Adrenal gland (tissue), 9 donors: ENCODE measurements at regions not wholly inside any gene's neighbourhood (a gene's known extent, or its start where the extent isn't known, plus 50 kb on each side); places are given as distances from the start of the nearest gene placed in this dataset.
"Not testable (repeated sequence)": the region's sequence is repeated elsewhere in the genome, so short reads cannot be mapped to it uniquely, and the experiment has no call there.

Experiments
- DNase-seq, 7 donors: peaks; one replicate each; pipeline ENCODE4 v3.0.0-alpha.2; 2019 to 2020
- H3K27ac ChIP-seq, 5 donors: fragments of 200-600 bp; sonication (generic) in 4 of 5; 1 replicate in 3 of 5; 2 replicates in 2 of 5; pipeline versions ENCODE4 v1.5.1 to v1.8.0; 2016 to 2020; ENCODE audit warnings: mild to moderate bottlenecking in 1 of 5
- H3K27me3 ChIP-seq: fragments of 200-600 bp; 2 replicates; pipeline ENCODE4 v1.8.0; 2021
- H3K36me3 ChIP-seq, 2 donors: fragments of 200-600 bp; replicated peaks in 1 of 2; 1 replicate in 1 of 2; 2 replicates in 1 of 2; pipeline versions ENCODE4 v1.5.1 to v1.8.0; 2018 to 2022
- H3K4me1 ChIP-seq, 2 donors: fragments of 200-600 bp; replicated peaks in 1 of 2; 1 replicate in 1 of 2; 2 replicates in 1 of 2; pipeline versions ENCODE4 v1.5.1 to v1.8.0; 2018 to 2021
- H3K4me3 ChIP-seq, 4 donors: fragments of 200-600 bp; sonication (generic) in 3 of 4; one replicate each; pipeline ENCODE4 v1.5.1; 2016 to 2018
- H3K9me3 ChIP-seq, 3 donors: fragments of 200-600 bp; sonication (generic) in 1 of 3; replicated peaks in 1 of 3; 1 replicate in 2 of 3; 2 replicates in 1 of 3; pipeline versions ENCODE4 v1.5.1 to v1.8.0; 2016 to 2021
- WGBS, 4 donors: extraction: QIAGEN DNeasy Blood & Tissue Kit in 2 of 4; methylation state at CpG; one replicate each; pipeline versions ENCODE4 v1.1.5 to v1.1.7; 2013 to 2017; 5-methylcytosine and 5-hydroxymethylcytosine counted together
- intact Hi-C, 2 donors: fragments of 100-400 bp; cut with DNase I; formaldehyde crosslinking; loops; one replicate each; pipeline versions ENCODE4 v1.14.1 to v1.15.0; 2022 to 2023
- donor health status: healthy with polysubstance abuse.
- donor health status: Bipolar disorder and iron deficiency.
- donor health status: DM: yes; HTN: yes; CAD: no.
- donor health status: DM: no; HTN: no; CAD: no.
- donor health status: DM: no; HTN: no; CAD: no.

DNA sequence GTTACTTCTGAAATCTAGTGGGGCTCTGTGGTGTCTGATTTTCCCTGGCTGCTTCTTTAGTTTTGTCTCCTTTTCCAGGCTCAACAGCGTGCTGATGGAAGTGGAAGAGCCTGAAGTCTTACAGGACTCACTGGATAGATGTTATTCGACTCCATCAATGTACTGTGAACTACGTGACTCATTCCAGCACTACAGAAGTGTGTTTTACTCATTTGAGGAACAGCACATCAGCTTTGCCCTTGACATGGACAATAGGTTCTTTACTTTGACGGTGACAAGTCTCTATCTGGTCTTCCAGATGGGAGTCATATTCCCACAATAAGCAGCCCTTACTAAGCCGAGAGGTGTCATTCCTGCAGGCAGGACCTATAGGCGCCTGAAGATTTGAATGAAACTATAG, 51.1 kb downstream of the NBPF8 start:
- H3K27ac ChIP-seq, H3K27me3 ChIP-seq, DNase-seq, H3K9me3 ChIP-seq, H3K4me3 ChIP-seq, intact Hi-C loops, H3K36me3 ChIP-seq, H3K4me1 ChIP-seq: not testable (repeated sequence)
- 91 to 95% (median 92%) methylated on average over 5 to 6 of the region's 6 CpGs for WGBS, 4 donors

DNA sequence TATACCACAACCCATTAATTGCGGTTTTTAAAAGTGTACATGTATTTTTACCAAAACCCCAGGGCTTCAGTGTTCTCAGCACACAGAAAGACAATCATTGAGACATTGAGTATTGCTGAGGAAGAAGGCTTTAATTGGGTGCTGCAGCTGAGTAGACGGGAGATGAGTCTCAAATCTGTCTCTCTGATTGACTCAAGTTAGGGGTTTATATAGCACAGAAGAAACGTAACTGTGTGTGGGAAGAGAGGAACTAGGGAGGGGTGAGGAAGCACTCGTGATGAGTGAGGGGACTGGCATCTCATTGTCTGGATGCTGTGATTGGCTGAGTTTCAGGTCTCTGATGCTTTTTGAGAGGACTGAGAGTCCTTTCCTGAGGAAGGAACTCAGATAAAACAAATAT, 62.8 kb downstream of the NBPF8 start:
- H3K27ac ChIP-seq, H3K4me3 ChIP-seq, H3K27me3 ChIP-seq, H3K4me1 ChIP-seq, H3K36me3 ChIP-seq, H3K9me3 ChIP-seq, intact Hi-C loops, DNase-seq: not testable (repeated sequence)
- WGBS, 4 donors, result 63 to 89% (median 82%) methylated on average over 3 to 4 of the region's 4 CpGs

DNA sequence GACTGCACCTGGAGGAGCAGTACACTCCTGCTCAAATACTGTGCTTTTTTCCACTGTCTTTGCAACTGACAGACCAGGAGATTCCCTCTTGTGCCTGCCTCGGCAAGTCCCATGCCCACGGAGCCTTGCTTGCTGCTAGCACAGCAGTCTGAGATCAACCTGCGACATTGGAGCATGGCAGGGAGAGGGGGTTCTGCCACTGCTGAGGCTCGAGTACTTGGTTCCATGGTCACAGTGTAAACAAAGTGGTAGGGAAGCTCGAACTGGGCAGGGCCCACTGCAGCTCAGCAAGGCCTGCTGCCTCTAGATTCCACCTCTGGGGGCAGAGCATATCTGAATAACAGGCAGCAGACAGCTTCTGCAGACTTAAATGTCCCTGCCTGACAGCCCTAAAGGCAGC, 63.6 kb downstream of the NBPF8 start:
- H3K36me3 ChIP-seq, DNase-seq, intact Hi-C loops, H3K4me3 ChIP-seq, H3K9me3 ChIP-seq, H3K27me3 ChIP-seq, H3K4me1 ChIP-seq, H3K27ac ChIP-seq: not testable (repeated sequence)
- WGBS, 4 donors, result 88 to 92% methylated on average over 3 to 5 of the region's 5 CpGs; no CpG with 5 or more reads in 2 of the 4 donors

DNA sequence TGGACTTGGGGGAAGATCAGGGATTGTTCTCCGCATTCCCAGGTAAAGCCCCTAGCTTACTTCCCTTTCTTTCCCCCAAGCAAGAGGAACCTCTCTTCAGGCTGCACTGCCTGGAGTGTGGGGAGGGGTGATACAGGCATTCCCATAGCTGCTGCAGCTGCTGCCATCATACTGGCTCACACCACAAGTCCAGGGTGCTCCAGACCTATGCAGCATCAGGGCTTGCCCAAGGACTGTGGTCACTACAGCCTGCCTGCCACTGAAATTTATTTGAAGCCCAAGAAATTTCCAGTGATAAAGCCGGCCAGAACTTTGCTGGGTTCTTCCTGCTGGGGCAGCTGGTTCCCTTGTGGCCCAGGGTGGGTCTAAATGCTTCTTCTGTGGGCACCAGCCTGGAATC, 72.7 kb downstream of the NBPF8 start:
- H3K4me3 ChIP-seq, intact Hi-C loops, H3K27ac ChIP-seq, DNase-seq, H3K27me3 ChIP-seq, H3K4me1 ChIP-seq, H3K9me3 ChIP-seq, H3K36me3 ChIP-seq: not testable (repeated sequence)
- whole genome bisulfite sequencing, 4 donors, result 80 to 100% methylated on average over 1 of the region's 2 CpGs; no CpG with 5 or more reads in 2 of the 4 donors

DNA sequence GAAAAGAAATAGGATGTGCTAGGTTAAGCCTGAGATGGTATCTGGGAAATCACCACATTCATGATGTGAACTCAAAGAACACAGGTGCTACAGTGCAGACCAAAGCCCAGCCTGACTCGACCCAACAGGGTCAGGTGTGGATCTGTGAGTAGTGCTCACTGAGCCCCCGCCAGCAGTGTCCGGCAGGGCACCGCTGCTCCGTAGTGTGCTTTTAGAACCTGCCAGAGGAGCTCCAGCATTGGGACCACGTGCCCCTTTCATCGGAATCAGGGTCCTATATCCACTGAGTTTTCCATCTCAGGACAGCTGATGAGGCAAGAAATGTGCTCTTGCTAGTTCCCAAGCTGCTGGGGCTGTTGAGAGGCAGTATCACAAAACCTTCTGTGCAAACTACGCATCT, 74.4 kb downstream of the NBPF8 start:
- H3K9me3 ChIP-seq, H3K36me3 ChIP-seq, H3K4me3 ChIP-seq, H3K27ac ChIP-seq, intact Hi-C loops, DNase-seq, H3K4me1 ChIP-seq, H3K27me3 ChIP-seq: not testable (repeated sequence)
- 96 to 100% (median 97%) methylated on average over 2 to 8 of the region's 8 CpGs for WGBS, 4 donors

DNA sequence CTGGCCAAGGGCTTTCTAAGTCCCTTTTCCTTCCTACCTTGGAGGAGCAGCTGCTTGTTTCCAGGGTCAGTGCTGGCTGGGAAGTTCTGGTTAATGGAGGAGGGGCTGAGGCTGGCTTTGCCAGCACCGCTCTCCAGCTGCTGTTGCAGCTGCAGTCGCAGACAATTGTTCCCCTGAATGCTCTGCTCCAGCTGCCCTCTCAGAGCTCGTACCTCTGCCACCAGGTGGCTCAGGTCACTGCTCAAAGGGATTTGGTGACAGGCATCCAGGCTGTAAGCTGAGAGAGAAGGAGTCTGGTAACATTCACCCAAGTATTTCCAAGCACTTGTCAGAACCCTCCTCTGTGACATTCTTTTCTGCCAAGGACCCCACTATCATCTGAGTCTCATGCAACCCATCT, 82.3 kb downstream of the NBPF8 start:
- DNase-seq, H3K4me1 ChIP-seq, H3K9me3 ChIP-seq, intact Hi-C loops, H3K4me3 ChIP-seq, H3K27me3 ChIP-seq, H3K36me3 ChIP-seq, H3K27ac ChIP-seq: not testable (repeated sequence)
- WGBS, 4 donors, result no CpG with 5 or more reads among the region's 3 CpGs

DNA sequence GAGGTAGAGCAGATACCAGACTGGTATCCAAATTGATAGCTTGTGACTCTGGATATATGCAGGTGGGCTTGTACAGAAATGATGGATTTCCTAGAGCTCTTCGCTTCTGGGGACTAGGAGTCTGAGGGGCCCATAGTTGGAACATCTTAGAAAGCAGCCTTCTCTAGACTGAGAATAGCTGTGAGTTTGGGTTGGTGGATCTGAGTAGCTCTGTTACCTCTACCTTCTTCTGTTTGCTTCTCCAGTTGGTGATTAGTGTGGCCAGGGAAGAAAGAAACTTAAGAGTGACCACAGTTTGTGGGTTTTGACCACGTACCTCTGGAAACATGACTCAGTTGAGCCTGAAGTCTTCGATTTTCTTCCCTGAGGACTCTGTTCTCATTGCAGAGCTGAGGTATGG, 88.4 kb downstream of the NBPF8 start:
- H3K27me3 ChIP-seq, H3K27ac ChIP-seq, H3K4me3 ChIP-seq, intact Hi-C loops, H3K36me3 ChIP-seq, H3K9me3 ChIP-seq, H3K4me1 ChIP-seq, DNase-seq: not testable (repeated sequence)
- WGBS, 4 donors, result 86 to 100% (median 93%) methylated on average over 1 to 2 of the region's 3 CpGs

DNA sequence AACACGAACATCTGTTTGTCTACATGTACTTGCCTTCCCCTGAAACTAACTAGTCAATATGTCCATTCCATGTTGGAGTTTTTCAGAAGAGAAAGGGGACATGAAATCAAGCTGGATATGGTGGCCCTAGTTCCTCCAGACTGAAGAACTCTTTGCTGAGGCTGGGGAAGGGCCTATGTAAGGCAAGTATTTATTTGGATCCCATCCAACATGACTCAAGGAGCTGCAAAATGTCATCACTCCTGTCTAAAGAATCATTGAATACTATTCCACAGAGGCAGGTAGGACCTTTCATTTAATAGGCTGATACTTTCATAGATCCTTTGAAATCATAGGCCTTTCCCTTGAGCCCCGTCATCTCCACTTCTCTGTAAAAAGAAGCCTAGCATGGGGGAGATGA, 91.5 kb downstream of the NBPF8 start:
- H3K27me3 ChIP-seq, H3K4me3 ChIP-seq, DNase-seq, H3K9me3 ChIP-seq, intact Hi-C loops, H3K36me3 ChIP-seq, H3K4me1 ChIP-seq, H3K27ac ChIP-seq: not testable (repeated sequence)
- 96 to 100% (median 96%) methylated on average over 1 to 2 of the region's 2 CpGs; no CpG with 5 or more reads in 1 of the 4 donors for WGBS, 4 donors

DNA sequence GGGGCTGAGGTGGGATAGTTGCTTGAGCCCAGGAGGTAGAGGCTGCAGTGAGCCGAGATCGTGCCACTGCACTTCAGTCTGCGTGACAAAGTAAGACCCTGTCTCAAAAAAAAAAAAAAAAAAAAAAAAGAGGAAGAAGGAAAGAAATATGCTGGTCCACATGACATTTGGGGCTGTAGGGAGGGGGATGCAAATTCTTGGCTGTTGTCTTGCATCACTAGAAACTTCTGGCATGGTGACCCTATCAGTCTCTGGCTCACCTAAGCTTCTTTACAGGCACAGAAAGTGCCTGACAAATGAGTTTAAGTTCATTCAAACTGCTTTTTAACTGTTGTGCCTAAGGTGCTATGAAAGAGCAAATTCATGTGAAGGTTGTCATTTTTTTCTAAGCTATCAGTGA, 93.5 kb downstream of the NBPF8 start:
- H3K4me3 ChIP-seq, H3K27me3 ChIP-seq, H3K9me3 ChIP-seq, intact Hi-C loops, H3K4me1 ChIP-seq, H3K27ac ChIP-seq, H3K36me3 ChIP-seq, DNase-seq: not testable (repeated sequence)
- WGBS, 4 donors, result 85% methylated on average over 3 of the region's 3 CpGs; no CpG with 5 or more reads in 2 of the 4 donors

DNA sequence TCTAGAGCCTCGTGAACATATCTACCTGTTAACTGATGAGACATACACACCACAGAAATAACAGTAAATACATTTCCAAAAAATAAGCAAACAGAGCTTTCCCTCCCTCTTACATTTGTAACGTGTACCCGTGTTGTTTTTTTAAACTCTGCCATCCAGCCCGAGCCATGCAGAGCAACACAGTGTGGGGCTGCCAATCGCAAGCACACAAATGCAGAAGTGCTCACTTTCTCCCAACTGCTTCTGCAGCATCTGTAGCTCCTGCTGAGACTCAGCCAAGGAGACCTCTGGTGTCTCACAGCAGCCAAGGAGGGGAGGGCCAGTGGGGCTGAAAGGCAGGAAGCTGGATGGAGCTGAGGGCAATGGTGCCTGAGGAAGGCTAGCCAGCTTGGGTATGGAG, 94.4 kb downstream of the NBPF8 start:
- intact Hi-C loops, H3K27me3 ChIP-seq, H3K9me3 ChIP-seq, H3K4me1 ChIP-seq, H3K27ac ChIP-seq, H3K36me3 ChIP-seq, DNase-seq, H3K4me3 ChIP-seq: not testable (repeated sequence)
- 78 to 100% methylated on average over 1 of the region's 5 CpGs; no CpG with 5 or more reads in 2 of the 4 donors for WGBS, 4 donors

DNA sequence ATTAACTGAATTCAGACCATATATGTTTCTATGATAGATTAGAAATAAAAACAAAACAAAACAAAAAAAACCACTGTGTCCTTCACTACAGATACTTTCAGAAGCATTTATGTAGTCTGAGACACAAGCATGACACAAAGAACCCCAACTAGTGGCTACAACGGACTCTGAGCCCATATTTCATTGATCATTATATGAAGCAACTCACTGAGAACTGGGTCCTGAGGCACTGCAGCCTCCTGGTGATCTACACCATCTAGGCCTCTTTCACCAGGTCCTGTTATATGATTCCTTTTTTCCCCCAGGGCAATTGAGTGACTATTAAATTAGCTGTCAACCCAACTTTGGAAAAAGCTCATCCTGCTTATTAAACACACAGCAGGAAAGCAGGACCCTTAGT, 98.3 kb downstream of the NBPF8 start:
- WGBS, 4 donors, result no CpG with 5 or more reads among the region's 1 CpG
- DNase-seq, H3K27me3 ChIP-seq, H3K27ac ChIP-seq, intact Hi-C loops, H3K9me3 ChIP-seq, H3K36me3 ChIP-seq, H3K4me3 ChIP-seq, H3K4me1 ChIP-seq: not testable (repeated sequence)

DNA sequence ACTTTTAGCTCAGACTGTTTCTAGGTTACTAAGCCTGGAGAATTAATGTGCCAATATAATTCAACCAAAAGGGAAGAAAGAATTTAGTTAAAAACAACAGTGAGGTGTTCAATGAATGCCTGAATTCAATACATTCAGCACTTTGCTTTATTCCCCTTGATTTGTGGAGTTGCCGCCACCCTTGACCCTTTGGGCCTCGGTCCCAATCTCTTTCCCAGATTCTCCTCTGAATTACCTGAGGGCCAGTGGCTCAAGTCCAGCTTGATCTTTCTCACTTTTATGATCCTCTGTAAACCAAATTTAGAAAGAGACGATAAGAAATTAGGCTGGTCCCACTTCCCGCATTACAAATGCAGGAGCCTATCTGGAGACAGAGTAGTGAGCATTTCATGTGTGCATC, 98.7 kb downstream of the NBPF8 start:
- H3K4me3 ChIP-seq, H3K9me3 ChIP-seq, DNase-seq, H3K4me1 ChIP-seq, intact Hi-C loops, H3K36me3 ChIP-seq, H3K27ac ChIP-seq, H3K27me3 ChIP-seq: not testable (repeated sequence)
- WGBS, 4 donors, result no CpG with 5 or more reads among the region's 4 CpGs
